ENCODE measurements at regions not wholly inside any gene's neighbourhood (a gene's known extent, or its start where the extent isn't known, plus 50 kb on each side); places are given as distances from the start of the nearest gene placed in this dataset.

- CTCF ChIA-PET = interaction anchor here (1.0 to 2.3 kb wide), 8 partner anchors 8 to 154 kb away, joined by 3 to 12 read pairs (median 3); no protein-coding TSS in a partner anchor
These were observed 54.2 kb upstream of the ARHGEF3 start for GRCh38 chr3:56855856-56856512.

DNA sequence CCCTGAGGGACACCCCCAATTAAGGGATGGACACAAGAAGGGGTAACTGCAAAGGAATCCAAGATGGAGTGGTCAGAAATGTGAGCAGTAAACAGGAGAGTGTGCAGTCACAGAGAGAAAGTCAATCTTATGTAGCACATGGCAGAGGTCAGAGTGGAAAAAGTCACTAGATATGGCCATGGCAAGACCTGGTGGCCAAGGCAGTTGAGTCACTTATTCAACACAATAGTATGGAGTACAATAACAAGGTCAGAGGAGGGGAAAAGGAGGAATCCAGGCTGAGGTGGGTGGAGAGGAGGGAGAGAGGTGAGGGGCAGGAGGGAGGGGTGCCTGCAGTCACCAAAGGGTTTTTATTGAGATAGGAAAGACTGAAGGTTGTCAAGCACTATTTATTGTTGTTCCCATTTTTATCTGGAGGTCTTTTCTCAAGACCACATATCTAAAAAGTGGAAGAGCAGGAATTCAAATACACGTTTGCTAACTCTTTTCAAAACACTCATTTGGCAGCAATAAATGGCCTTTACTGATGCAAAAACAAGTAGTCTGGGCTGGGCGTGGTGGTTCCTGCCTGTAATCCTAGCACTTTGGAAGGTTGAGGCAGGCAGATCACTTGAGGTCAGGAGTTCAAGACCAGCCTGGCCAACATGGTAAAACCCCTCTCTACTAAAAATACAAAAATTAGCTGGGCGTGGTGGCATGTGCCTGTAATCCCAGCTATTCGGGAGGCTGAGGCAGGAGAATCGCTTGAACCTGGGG is 53.3 kb upstream of the ARHGEF3 start:
- DNase-seq (ENCODE audit: extremely low spot score) = no peak
- ChIA-PET CTCF (interaction anchor here (1.0 to 2.3 kb wide), 6 partner anchors 9 to 144 kb away, joined by 3 to 12 read pairs (median 4); no protein-coding TSS in a partner anchor), POLR2A (no interaction called here)
- TF ChIP-seq, protein P1, sequence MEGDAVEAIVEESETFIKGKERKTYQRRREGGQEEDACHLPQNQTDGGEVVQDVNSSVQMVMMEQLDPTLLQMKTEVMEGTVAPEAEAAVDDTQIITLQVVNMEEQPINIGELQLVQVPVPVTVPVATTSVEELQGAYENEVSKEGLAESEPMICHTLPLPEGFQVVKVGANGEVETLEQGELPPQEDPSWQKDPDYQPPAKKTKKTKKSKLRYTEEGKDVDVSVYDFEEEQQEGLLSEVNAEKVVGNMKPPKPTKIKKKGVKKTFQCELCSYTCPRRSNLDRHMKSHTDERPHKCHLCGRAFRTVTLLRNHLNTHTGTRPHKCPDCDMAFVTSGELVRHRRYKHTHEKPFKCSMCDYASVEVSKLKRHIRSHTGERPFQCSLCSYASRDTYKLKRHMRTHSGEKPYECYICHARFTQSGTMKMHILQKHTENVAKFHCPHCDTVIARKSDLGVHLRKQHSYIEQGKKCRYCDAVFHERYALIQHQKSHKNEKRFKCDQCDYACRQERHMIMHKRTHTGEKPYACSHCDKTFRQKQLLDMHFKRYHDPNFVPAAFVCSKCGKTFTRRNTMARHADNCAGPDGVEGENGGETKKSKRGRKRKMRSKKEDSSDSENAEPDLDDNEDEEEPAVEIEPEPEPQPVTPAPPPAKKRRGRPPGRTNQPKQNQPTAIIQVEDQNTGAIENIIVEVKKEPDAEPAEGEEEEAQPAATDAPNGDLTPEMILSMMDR (IDR thresholded peaks at IDR 0.05; ENCODE audit: control extremely low read depth, extremely low read depth, low read depth, missing control alignments) = no peak

More at GRCh38 chr3:56855856-56856512, 54.2 kb upstream of the ARHGEF3 start:
- DNase-seq (ENCODE audit: extremely low spot score) = peak; percentile 37
- TF ChIP-seq, protein P1 (IDR thresholded peaks at IDR 0.05; ENCODE audit: control extremely low read depth, extremely low read depth, low read depth, missing control alignments) = peak; percentile 79
- POLR2A ChIA-PET = no interaction called here

GRCh38 chr3:56851966-56852884 is 50.5 kb upstream of the ARHGEF3 start:
- TF ChIP-seq, protein P1 (IDR thresholded peaks at IDR 0.05; ENCODE audit: control extremely low read depth, extremely low read depth, low read depth, missing control alignments) = no peak

More at GRCh38 chr3:56851966-56852884, 50.5 kb upstream of the ARHGEF3 start:
- POLR2A ChIA-PET = no interaction called here
- CTCF ChIA-PET = interaction anchor here (0.8 to 1.7 kb wide), 6 partner anchors 10 to 65 kb away, joined by 3 to 8 read pairs (median 4); no protein-coding TSS in a partner anchor
- no peak for DNase-seq (ENCODE audit: extremely low spot score)

All from GM10248 (cell line).